Esophagus squamous epithelium (tissue), 5 donors: ENCODE measurements at regions not wholly inside any gene's neighbourhood (a gene's known extent, or its start where the extent isn't known, plus 50 kb on each side); places are given as distances from the start of the nearest gene placed in this dataset.

Experiments
- DNase-seq: peaks from one replicate; lab custom pipeline; 2025; lab: John Stamatoyannopoulos, UW
- H3K27ac ChIP-seq, 4 donors: fragments of 200-600 bp; sonication (generic); one replicate each; pipeline ENCODE4 v1.5.1; 2016 to 2019; ENCODE audit warnings: mild to moderate bottlenecking in 1 of 4
- H3K27me3 ChIP-seq, 4 donors: fragments of 200-600 bp; sonication (generic); 1 replicate in 3 of 4; 2 replicates in 1 of 4; pipeline versions ENCODE4 v1.5.1 to v1.6.0; 2017 to 2021; ENCODE audit warnings: antibody characterized with exemption in 1 of 4
- H3K36me3 ChIP-seq, 3 donors: fragments of 200-600 bp; sonication (generic); one replicate each; pipeline ENCODE4 v1.5.1; 2016 to 2019
- H3K4me1 ChIP-seq, 3 donors: fragments of 200-600 bp; sonication (generic); one replicate each; pipeline ENCODE4 v1.5.1; 2017 to 2019
- H3K4me3 ChIP-seq, 4 donors: fragments of 200-600 bp; sonication (generic); 1 replicate in 3 of 4; 2 replicates in 1 of 4; pipeline ENCODE4 v1.5.1; 2016 to 2019; ENCODE audit warnings: mild to moderate bottlenecking in 2 of 4, moderate library complexity in 1 of 4
- H3K9me3 ChIP-seq, 3 donors: fragments of 200-600 bp; sonication (generic); one replicate each; pipeline ENCODE4 v1.5.1; 2016 to 2019
- CTCF ChIP-seq, 6 experiments: fragments of 450-650 bp in 4 of 6; fragments of 200-600 bp in 2 of 6; sonication (generic) in 2 of 6; IDR thresholded peaks; one replicate each; pipeline ENCODE4 v1.5.1; 2016 to 2019; ENCODE audit warnings: antibody characterized with exemption in 6 of 6, mild to moderate bottlenecking in 4 of 6, moderate library complexity in 4 of 6
- POLR2A ChIP-seq, 4 donors: fragments of 450-650 bp; IDR thresholded peaks; one replicate each; pipeline ENCODE4 v1.6.1; 2017; ENCODE audit warnings: antibody characterized with exemption in 4 of 4, mild to moderate bottlenecking in 4 of 4, moderate library complexity in 3 of 4
- WGBS, 2 donors: methylation state at CpG; one replicate each; pipeline ENCODE4 v1.1.5; 2018; 5-methylcytosine and 5-hydroxymethylcytosine counted together
- intact Hi-C: fragments of 100-400 bp; cut with DNase I; formaldehyde crosslinking; loops from one replicate; pipeline ENCODE4 v1.15.0; 2022
- donor health status: DM: yes; HTN: yes; CAD: no.

GRCh38 chr2:203798296-203799087, 69.1 kb upstream of the CTLA4 start:
- no peaks in the 10 kb centered on the region for H3K27me3 ChIP-seq
- no peak overlapping the region for H3K27ac ChIP-seq
- no peaks in the 10 kb centered on the region for H3K9me3 ChIP-seq
- intact Hi-C loops, result no loop called here
- no peaks in the 10 kb centered on the region for H3K36me3 ChIP-seq
- no peak overlapping the region for H3K4me3 ChIP-seq
- no peaks in the 10 kb centered on the region for H3K4me1 ChIP-seq
- no peak for DNase-seq
- 74 to 85% methylated on average over 8 to 9 of the region's 9 CpGs for WGBS, 2 donors
- no peak for TF ChIP-seq POLR2A (IDR thresholded peaks at IDR 0.05)
- TF ChIP-seq CTCF (IDR thresholded peaks at IDR 0.05), result no peak

GRCh38 chr2:203799908-203800307, 67.7 kb upstream of the CTLA4 start:
- Histone ChIP-seq H3K27ac (no peak overlapping the region), H3K27me3 (no peaks in the 10 kb centered on the region), H3K4me1 (no peaks in the 10 kb centered on the region), H3K36me3 (no peaks in the 10 kb centered on the region), H3K4me3 (no peak overlapping the region), H3K9me3 (no peaks in the 10 kb centered on the region)
- 73 to 76% methylated on average over 3 of the region's 3 CpGs for WGBS, 2 donors
- no peak for TF ChIP-seq POLR2A (IDR thresholded peaks at IDR 0.05)
- no peak for TF ChIP-seq CTCF (IDR thresholded peaks at IDR 0.05)
- no peak for DNase-seq
- intact Hi-C loops, result no loop called here

- Histone ChIP-seq H3K4me1 (no peaks in the 10 kb centered on the region), H3K4me3 (no peak overlapping the region), H3K27ac (no peak overlapping the region), H3K9me3 (peaks cover 0 to 6% (median 0%) of the 10 kb centered on the region in 3 donors), H3K27me3 (no peaks in the 10 kb centered on the region), H3K36me3 (no peaks in the 10 kb centered on the region)
- WGBS, 2 donors, result 100% methylated on average over 2 of the region's 4 CpGs; no CpG with 5 or more reads in 1 of the 2 donors
- no peak for DNase-seq
- intact Hi-C loops, result no loop called here
- TF ChIP-seq CTCF (IDR thresholded peaks at IDR 0.05), result no peak
- TF ChIP-seq POLR2A (IDR thresholded peaks at IDR 0.05), result no peak
Measured at GRCh38 chr2:203800783-203801182, 66.8 kb upstream of the CTLA4 start.

GRCh38 chr2:203802342-203803052, 65.1 kb upstream of the CTLA4 start:
- peaks cover 0 to 12% (median 0%) of the 10 kb centered on the region in 3 donors for H3K9me3 ChIP-seq
- WGBS, 2 donors, result 74 to 77% methylated on average over 5 to 7 of the region's 7 CpGs
- TF ChIP-seq CTCF (IDR thresholded peaks at IDR 0.05) (no peak), POLR2A (IDR thresholded peaks at IDR 0.05) (no peak)
- no peak for DNase-seq
- no peaks in the 10 kb centered on the region for H3K4me1 ChIP-seq
- H3K4me3 ChIP-seq, result no peak overlapping the region
- no peaks in the 10 kb centered on the region for H3K27me3 ChIP-seq
- no peaks in the 10 kb centered on the region for H3K36me3 ChIP-seq
- intact Hi-C loops, result no loop called here
- H3K27ac ChIP-seq, result no peak overlapping the region

- Histone ChIP-seq H3K4me1 (no peaks in the 10 kb centered on the region), H3K9me3 (peaks cover 0 to 12% (median 0%) of the 10 kb centered on the region in 3 donors), H3K4me3 (no peak overlapping the region), H3K27me3 (no peaks in the 10 kb centered on the region), H3K36me3 (no peaks in the 10 kb centered on the region), H3K27ac (no peak overlapping the region)
- TF ChIP-seq POLR2A (IDR thresholded peaks at IDR 0.05) (no peak), CTCF (IDR thresholded peaks at IDR 0.05) (no peak)
- intact Hi-C loops, result no loop called here
- no peak for DNase-seq
- 87 to 100% methylated on average over 1 of the region's 1 CpG for WGBS, 2 donors
Measured at GRCh38 chr2:203803053-203803429, 64.5 kb upstream of the CTLA4 start.
